SK-N-SH treated with all-trans-retinoic acid at 6 μM for 48 hours (cell line): ENCODE measurements at regions not wholly inside any gene's neighbourhood (a gene's known extent, or its start where the extent isn't known, plus 50 kb on each side); places are given as distances from the start of the nearest gene placed in this dataset.

ENCODE experiments used
- ATAC-seq: fragments of 200-7000 bp; cut with Tn5 transposase; 3 replicates; pipeline ENCODE4 v1.9.1; 2020; ENCODE audit warnings: mild to moderate bottlenecking, moderate library complexity
- ARNTL ChIP-seq: fragments of 450-650 bp; formaldehyde crosslinking; IDR thresholded peaks from 2 replicates; pipeline ENCODE4 v1.5.0; 2020; ENCODE audit warnings: low read depth, mild to moderate bottlenecking, moderate library complexity, borderline replicate concordance
- BACH2 ChIP-seq: fragments of 250-450 bp; sonication (Bioruptor Pico); IDR thresholded peaks from 2 replicates; pipeline ENCODE4 v1.9.0; 2021; ENCODE audit warnings: mild to moderate bottlenecking, borderline replicate concordance
- CSDC2 ChIP-seq: fragments of 250-450 bp; sonication (Bioruptor Pico); IDR thresholded peaks from 2 replicates; pipeline ENCODE4 v1.5.0; 2020; ENCODE audit warnings: mild to moderate bottlenecking, moderate library complexity
- CSRNP3 ChIP-seq: fragments of 250-450 bp; sonication (Bioruptor Pico); IDR thresholded peaks from 2 replicates; pipeline ENCODE4 v1.5.1; 2021; ENCODE audit warnings: mild to moderate bottlenecking, moderate library complexity
- ESRRG ChIP-seq: fragments of 250-450 bp; sonication (Bioruptor Pico); IDR thresholded peaks from 2 replicates; pipeline ENCODE4 v1.6.1; 2021; ENCODE audit warnings: mild to moderate bottlenecking
- GLIS3 ChIP-seq: fragments of 250-450 bp; sonication (Bioruptor Pico); IDR thresholded peaks from 2 replicates; pipeline ENCODE4 v1.5.0; 2020; ENCODE audit warnings: mild to moderate bottlenecking, moderate library complexity
- ISL1 ChIP-seq: fragments of 250-450 bp; sonication (Bioruptor Pico); IDR thresholded peaks from 2 replicates; pipeline ENCODE4 v2.1.2; 2022; ENCODE audit warnings: mild to moderate bottlenecking, moderate library complexity
- OSR1 ChIP-seq: fragments of 250-450 bp; sonication (Bioruptor Pico); IDR thresholded peaks from 2 replicates; pipeline ENCODE4 v1.8.0; 2022; ENCODE audit warnings: moderate library complexity, mild to moderate bottlenecking, inconsistent platforms
- RARB ChIP-seq: fragments of 250-450 bp; sonication (Bioruptor Pico); IDR thresholded peaks from 2 replicates; pipeline ENCODE4 v1.8.0; 2021; ENCODE audit warnings: mild to moderate bottlenecking, moderate library complexity
- SNAI2 ChIP-seq: fragments of 250-450 bp; sonication (Bioruptor Pico); IDR thresholded peaks from 2 replicates; pipeline ENCODE4 v1.5.0; 2020; ENCODE audit warnings: mild to moderate bottlenecking, moderate library complexity
- TCF4 ChIP-seq: fragments of 250-450 bp; sonication (Bioruptor Pico); IDR thresholded peaks from 2 replicates; pipeline ENCODE4 v1.8.0; 2021; ENCODE audit warnings: mild to moderate bottlenecking, moderate library complexity, borderline replicate concordance
- TSHZ2 ChIP-seq: fragments of 250-450 bp; sonication (Bioruptor Pico); IDR thresholded peaks from 2 replicates; pipeline ENCODE4 v1.5.0; 2020; ENCODE audit warnings: mild to moderate bottlenecking, moderate library complexity
- ZC3H10 ChIP-seq: fragments of 250-450 bp; sonication (Bioruptor Pico); IDR thresholded peaks from 2 replicates; pipeline ENCODE4 v1.5.1; 2021; ENCODE audit warnings: mild to moderate bottlenecking, moderate library complexity
- ZFP3 ChIP-seq: fragments of 250-450 bp; sonication (Bioruptor Pico); IDR thresholded peaks from 2 replicates; pipeline ENCODE4 v1.5.0; 2020; ENCODE audit warnings: mild to moderate bottlenecking, moderate library complexity
- ZFP30 ChIP-seq: fragments of 450-650 bp; formaldehyde crosslinking; IDR thresholded peaks from 2 replicates; pipeline ENCODE4 v1.5.0; 2022; ENCODE audit warnings: mild to moderate bottlenecking, moderate library complexity
- ZNF565 ChIP-seq: fragments of 450-650 bp; formaldehyde crosslinking; conservative IDR thresholded peaks from 2 replicates; pipeline ENCODE4 v1.5.0; 2020; ENCODE audit warnings: low read depth, mild to moderate bottlenecking, moderate library complexity
- ZNF70 ChIP-seq: fragments of 450-650 bp; formaldehyde crosslinking; IDR thresholded peaks from 2 replicates; pipeline ENCODE4 v1.5.0; 2020; ENCODE audit warnings: mild to moderate bottlenecking, moderate library complexity
- ZNF8 ChIP-seq: fragments of 450-650 bp; formaldehyde crosslinking; IDR thresholded peaks from 2 replicates; pipeline ENCODE4 v1.5.0; 2020; ENCODE audit warnings: mild to moderate bottlenecking, moderate library complexity
- TF ChIP-seq, protein P1 (sequence below): fragments of 250-450 bp; sonication (Bioruptor Pico); IDR thresholded peaks from 2 replicates; pipeline ENCODE4 v1.5.1; 2020; ENCODE audit warnings: low read depth, mild to moderate bottlenecking, moderate library complexity
- TF ChIP-seq, protein P2 (sequence below): fragments of 250-450 bp; sonication (Bioruptor Pico); IDR thresholded peaks from 2 replicates; pipeline ENCODE4 v1.8.0; 2020; ENCODE audit warnings: mild to moderate bottlenecking, moderate library complexity, borderline replicate concordance
- TF ChIP-seq, protein P3 (sequence below): fragments of 250-450 bp; sonication (Bioruptor Pico); IDR thresholded peaks from 2 replicates; pipeline ENCODE4 v1.8.0; 2021; ENCODE audit warnings: low read depth, mild to moderate bottlenecking, moderate library complexity, borderline replicate concordance

DNA sequence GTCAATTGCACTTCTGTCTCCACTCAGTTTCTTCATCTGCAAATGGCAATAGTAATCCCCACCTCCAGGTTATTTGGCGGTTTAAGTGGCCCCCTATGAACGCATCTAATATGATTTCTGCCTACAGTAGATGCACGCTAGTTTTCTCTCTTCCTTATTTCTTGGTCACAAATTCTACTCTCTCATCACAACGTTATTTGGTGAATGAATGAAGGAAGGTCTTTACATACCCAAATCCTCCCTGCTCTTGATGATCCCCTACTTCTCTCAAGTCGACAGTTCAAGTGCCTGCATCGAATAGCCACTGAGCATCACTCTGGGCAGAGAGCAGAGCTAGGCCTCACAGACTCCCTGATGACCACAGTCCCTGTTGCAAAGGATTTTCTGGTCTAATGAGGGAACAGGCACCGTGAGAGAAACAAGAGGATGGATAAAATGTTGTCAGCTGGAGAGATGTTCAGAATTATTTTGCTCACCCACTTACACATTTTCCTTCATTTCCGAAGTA, 181.2 kb upstream of the SMAD3 start:
- TF ChIP-seq ZFP3, result no peak
- no peak for TF ChIP-seq BACH2 (CRISPR knock-in tag)
- no peak for TF ChIP-seq SNAI2 (CRISPR knock-in tag)
- no peak for TF ChIP-seq TCF4 (CRISPR knock-in tag)
- TF ChIP-seq CSRNP3 (CRISPR knock-in tag), result no peak
- no peak for TF ChIP-seq TSHZ2
- TF ChIP-seq, protein P1, sequence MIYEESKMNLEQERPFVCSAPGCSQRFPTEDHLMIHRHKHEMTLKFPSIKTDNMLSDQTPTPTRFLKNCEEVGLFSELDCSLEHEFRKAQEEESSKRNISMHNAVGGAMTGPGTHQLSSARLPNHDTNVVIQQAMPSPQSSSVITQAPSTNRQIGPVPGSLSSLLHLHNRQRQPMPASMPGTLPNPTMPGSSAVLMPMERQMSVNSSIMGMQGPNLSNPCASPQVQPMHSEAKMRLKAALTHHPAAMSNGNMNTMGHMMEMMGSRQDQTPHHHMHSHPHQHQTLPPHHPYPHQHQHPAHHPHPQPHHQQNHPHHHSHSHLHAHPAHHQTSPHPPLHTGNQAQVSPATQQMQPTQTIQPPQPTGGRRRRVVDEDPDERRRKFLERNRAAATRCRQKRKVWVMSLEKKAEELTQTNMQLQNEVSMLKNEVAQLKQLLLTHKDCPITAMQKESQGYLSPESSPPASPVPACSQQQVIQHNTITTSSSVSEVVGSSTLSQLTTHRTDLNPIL (CRISPR knock-in tag), result no peak
- TF ChIP-seq, protein P2, sequence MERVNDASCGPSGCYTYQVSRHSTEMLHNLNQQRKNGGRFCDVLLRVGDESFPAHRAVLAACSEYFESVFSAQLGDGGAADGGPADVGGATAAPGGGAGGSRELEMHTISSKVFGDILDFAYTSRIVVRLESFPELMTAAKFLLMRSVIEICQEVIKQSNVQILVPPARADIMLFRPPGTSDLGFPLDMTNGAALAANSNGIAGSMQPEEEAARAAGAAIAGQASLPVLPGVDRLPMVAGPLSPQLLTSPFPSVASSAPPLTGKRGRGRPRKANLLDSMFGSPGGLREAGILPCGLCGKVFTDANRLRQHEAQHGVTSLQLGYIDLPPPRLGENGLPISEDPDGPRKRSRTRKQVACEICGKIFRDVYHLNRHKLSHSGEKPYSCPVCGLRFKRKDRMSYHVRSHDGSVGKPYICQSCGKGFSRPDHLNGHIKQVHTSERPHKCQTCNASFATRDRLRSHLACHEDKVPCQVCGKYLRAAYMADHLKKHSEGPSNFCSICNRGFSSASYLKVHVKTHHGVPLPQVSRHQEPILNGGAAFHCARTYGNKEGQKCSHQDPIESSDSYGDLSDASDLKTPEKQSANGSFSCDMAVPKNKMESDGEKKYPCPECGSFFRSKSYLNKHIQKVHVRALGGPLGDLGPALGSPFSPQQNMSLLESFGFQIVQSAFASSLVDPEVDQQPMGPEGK (CRISPR knock-in tag), result no peak
- no peak for TF ChIP-seq CSDC2 (CRISPR knock-in tag)
- TF ChIP-seq ISL1, result no peak
- no peak for TF ChIP-seq OSR1
- no peak for TF ChIP-seq ZFP30
- no peak for TF ChIP-seq ZC3H10 (CRISPR knock-in tag)
- no peak for TF ChIP-seq ZNF8 (CRISPR knock-in tag)
- TF ChIP-seq ZNF70, result no peak
- TF ChIP-seq ESRRG, result no peak
- ATAC-seq, result no peak

DNA sequence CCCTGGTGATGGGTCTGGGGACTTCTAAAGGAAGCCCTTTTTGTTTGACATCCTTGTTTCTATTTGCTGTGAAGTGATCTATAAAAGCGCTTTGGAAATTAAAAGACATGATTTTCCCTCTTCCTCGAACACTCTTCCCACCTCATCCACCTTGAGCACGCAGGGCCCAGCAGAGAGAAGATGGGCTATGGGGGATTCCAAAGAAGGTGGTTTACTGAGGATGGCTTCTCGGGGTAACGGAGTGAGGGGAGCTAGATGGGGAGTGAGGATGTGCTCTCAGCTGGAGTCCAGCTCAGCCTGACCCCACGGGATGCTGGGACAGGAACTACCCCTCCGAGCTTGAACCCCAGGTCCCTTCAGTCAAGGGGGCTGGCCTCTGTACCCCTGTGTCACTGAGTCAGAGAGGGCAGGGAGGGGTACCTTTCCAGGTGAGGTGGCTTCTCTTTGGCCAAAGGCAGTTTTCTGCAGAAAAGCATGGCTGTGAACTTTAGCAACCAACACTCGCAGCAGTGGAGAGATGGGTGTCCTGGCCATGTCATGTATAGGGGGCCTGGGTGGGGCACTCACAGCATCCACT, 180.7 kb upstream of the SMAD3 start:
- TF ChIP-seq ZNF8 (CRISPR knock-in tag) (no peak), ZFP3 (no peak)
- no peak for ATAC-seq

GRCh38 chr15:66885281-66885915, 180.0 kb upstream of the SMAD3 start:
- ATAC-seq, result no peak

DNA sequence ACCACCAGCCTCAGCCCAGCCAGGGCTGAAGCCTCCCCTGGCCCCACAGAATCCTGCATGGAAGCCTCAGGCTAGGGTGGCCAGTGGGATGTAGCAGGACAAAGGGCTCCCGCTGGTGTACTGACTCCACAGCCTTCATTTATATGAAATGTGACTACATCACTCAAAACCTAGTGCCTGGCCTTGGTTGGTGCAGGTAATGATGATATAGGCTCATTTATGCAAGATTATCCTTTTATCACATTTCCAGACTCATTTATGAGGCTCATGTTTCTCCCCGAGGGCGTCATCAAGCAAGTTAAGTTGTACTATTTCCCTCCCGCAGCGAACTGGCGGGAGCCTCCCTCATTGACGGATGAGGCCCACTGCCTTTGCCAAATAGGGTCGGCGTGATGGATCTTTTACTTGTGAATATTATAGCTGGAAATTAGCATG, 179.1 kb upstream of the SMAD3 start:
- no peak for ATAC-seq
- TF ChIP-seq, protein P1 (CRISPR knock-in tag), result no peak
- no peak for TF ChIP-seq ZFP30
- no peak for TF ChIP-seq TSHZ2
- TF ChIP-seq ESRRG, result no peak
- TF ChIP-seq GLIS3 (CRISPR knock-in tag), result no peak
- no peak for TF ChIP-seq ISL1
- TF ChIP-seq, protein P3, sequence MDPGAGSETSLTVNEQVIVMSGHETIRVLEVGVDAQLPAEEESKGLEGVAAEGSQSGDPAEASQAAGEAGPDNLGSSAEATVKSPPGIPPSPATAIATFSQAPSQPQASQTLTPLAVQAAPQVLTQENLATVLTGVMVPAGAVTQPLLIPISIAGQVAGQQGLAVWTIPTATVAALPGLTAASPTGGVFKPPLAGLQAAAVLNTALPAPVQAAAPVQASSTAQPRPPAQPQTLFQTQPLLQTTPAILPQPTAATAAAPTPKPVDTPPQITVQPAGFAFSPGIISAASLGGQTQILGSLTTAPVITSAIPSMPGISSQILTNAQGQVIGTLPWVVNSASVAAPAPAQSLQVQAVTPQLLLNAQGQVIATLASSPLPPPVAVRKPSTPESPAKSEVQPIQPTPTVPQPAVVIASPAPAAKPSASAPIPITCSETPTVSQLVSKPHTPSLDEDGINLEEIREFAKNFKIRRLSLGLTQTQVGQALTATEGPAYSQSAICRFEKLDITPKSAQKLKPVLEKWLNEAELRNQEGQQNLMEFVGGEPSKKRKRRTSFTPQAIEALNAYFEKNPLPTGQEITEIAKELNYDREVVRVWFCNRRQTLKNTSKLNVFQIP (CRISPR knock-in tag), result no peak
- TF ChIP-seq ZNF70, result no peak
- TF ChIP-seq OSR1, result no peak
- TF ChIP-seq ZNF565 (CRISPR knock-in tag), result no peak
- TF ChIP-seq ZNF8 (CRISPR knock-in tag), result no peak
- no peak for TF ChIP-seq ARNTL (CRISPR knock-in tag)

More at GRCh38 chr15:66885281-66885915, 180.0 kb upstream of the SMAD3 start:
- TF ChIP-seq GLIS3 (CRISPR knock-in tag), result no peak
- TF ChIP-seq RARB, result no peak
- no peak for TF ChIP-seq CSDC2 (CRISPR knock-in tag)
- TF ChIP-seq SNAI2 (CRISPR knock-in tag), result no peak
- TF ChIP-seq ZNF8 (CRISPR knock-in tag), result no peak
- TF ChIP-seq, all 23 proteins: peak for 0
